ENCODE measurements at regions not wholly inside any gene's neighbourhood (a gene's known extent, or its start where the extent isn't known, plus 50 kb on each side); places are given as distances from the start of the nearest gene placed in this dataset.

DNA sequence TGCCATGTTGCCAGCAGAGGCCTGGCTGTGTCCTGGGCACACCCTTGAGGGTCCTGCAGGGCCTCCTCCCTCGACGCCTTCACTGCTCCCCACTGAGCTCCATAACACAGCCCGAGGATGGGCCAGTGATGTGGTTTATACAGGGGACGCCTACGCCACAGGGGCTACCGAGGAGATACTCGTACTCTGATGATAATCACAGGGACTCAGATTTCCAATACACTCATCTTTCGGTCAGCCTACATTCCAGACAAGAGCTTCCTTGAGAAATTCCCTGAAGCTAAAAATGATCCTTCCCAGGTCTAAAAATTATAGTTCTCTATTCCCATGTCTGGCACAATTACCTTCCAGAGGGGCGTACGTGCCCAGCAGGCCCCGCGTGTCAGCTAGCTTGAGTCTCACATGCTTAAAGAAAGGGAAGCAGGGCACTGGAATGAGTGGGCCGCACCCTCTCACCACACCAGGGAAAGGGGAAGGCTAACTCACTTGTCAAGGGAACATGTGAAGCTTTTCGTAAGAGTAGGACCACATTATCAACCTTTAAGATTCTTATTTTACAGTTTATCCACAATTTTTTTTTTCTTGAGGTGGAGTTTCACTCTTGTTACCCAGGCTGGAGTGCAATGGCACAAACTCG lies 159.5 kb upstream of the NDUFV2 start:
- no peak for DNase-seq

DNA sequence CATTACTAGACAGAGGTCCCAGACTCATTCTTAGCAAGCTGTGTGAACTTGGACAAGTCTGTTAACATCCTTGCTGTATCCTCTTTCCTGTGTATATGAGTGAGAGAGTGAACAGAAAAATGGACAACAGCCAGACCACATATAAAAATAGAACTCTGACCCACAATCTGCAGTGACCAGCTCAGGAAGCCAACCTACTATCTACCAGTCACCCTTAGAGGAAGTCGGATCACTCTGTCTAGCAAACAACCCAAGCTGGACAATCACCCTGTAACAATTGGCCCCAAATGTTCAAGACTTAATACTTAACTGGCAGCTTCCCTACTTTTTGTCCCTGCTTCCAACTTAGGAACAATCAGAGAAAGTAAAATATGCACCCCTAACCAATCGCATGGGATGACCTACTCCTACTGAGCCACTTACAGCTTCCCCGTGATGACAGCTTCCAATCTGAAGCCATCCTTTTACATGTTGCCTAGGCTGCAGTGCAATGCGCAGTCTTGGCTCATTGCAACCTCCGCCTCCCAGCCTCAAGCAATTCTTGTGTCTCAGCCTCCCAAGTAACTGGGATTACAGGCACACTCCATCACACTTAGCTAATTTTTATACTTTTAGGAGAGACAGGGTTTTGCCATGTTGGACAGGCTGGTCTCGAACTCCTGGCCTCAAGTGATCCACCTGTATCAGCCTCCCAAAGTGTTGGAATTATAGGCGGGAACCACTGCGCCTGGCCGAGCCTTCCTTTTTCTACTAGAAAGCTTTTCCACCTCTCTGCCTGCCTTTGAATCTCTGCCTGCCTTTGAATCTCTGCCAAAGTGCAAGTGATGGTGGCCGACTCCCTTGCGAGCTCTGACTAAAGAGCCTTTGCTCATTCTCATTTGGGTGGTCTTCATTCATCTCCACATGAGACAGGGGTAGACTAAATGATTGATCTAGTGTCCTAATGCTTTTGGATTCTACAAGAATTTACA lies 158.3 kb upstream of the NDUFV2 start:
- no peak for DNase-seq

DNA sequence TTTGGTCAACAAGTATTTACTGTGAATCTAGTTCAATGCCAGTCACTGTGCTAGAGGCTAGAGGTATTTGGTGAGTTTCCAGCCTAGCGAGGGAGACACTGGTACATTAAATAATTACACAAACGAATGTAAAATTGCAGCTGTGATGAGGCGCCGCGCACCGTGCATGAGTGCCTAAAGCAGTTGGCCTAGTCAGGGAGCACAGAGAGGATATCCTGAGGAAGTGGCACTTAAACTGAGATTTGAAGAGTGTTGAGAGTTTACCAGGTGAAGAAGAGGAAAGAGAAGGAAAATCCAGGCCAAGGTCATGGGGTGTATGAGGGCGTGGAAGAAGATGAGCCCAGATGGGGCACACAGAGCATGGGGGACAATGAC lies 157.6 kb upstream of the NDUFV2 start:
- no peak for DNase-seq

DNA sequence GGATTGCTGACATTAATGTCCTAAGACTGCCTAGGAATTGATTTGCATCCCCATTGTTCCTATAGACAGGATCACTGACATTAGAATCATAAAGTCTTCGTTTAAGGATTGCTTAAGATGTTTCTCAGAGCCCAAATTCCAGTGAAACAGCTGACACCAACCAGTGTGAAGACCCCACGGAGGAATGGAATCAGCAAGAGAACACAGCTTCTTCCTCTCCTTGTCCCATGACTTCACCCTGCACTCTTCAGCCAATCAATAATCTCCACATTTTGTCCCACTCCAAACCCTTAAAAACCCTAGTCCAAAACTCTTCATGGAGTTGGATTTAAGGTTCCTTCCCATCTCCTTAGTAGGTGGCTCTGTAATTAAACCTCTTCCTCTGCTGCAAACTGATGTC lies 157.0 kb upstream of the NDUFV2 start:
- no peak for DNase-seq

DNA sequence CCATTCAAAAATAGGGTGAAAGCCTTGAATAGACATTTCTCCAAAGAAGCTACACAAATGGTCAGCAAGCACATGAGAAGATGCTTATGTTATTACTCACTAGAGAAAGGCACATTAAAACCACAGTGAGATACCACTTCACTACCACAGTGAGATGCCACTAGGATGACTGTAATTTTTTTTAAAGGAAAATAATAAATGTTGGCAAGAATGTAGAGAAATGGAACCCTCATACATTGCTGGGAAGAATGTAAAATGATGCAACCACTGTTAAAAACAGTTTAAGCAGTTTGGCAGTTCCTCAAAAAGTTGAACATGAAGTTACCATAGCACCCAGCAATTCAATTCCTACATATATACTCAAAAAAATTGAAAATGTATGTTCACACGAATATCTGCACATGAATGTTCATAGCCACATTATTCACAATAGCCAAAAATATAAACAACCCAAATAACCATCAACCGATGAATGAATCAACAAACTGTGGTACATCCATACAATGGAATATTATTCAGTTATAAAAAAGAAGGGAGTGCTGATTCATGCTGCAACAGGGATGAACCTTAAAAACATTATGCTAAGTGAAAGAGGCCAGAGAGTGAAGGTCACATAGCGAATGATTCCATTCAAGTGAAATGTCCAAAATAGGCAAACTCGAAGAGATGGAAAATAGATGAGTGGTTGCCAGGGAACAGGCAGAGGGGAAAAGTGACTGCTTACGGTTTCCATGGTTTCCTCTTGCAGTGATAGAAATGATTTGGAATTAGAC lies 156.2 kb upstream of the NDUFV2 start:
- no peak for DNase-seq

DNA sequence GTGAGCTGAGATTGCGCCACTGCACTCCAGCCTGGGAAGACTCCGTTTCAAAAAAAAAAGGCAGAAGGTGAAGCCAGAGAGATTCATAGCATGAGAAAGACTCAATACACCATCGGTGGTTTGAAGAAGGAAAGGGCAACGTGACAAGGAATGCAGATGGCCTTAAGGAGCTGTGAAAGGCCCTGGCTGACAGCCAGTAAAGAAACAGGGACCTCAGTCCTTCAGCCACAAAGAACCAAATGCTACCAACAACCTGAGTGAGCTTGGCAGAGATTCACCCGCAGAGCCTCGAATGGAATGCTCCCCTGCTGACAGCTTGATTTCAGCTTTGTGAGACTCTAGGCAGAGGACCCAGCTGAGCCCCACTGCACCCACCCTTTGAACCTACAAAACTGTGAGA lies 154.9 kb upstream of the NDUFV2 start:
- no peak for DNase-seq

DNA sequence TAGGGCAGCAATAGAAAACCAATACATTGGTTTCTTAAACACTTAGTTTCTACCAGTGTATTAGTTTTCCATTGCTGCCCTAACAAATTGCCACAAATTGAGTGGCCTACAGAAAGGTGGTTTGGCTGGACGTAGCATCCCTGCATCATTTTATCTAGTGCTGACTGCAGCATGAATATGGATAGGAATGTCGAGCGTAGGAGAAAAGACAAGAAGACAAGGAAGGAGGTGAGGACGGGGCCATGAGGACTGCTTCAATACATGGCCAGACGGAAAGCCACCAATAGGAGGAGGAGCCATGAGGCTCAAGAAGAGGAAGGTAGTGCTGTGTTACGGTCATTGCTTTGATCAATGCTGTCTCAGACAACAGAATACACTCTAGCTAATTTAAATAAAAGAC lies 154.5 kb upstream of the NDUFV2 start:
- no peak for DNase-seq

DNA sequence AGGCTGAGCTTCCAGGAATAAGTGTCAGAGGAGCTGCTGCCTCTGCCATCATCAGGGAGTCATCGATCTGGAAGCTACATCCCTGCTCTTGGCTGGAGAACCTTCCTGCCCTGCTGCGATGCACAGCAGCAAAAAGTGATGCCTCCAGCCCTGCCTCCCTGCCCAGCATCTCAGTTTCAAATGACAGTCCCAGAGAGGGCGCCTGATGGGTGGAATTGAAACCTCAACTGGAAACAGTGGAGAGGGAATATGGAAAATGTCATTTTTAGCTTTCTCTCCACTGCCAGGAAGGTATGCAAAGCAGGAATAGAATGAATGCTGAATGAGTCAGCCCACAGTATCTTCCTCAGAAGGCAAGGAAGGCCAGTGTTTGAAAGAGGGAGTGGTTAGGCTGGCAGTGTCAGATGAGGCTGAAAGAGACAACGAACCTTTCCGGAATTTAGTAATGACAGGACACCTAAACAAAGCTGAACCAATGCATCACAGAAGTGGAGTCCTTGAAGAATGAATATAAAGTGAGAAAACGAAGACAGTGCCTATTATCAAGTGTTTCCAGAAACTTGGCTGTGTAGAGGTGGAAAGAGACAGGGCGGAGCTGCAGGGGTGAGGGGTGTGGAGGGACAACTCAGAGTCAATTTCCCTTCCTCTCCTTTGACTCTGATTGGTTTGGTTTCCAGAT lies 153.9 kb upstream of the NDUFV2 start:
- peak in 4 of 58 donors; percentile 9 to 38 (median 22) for DNase-seq

DNA sequence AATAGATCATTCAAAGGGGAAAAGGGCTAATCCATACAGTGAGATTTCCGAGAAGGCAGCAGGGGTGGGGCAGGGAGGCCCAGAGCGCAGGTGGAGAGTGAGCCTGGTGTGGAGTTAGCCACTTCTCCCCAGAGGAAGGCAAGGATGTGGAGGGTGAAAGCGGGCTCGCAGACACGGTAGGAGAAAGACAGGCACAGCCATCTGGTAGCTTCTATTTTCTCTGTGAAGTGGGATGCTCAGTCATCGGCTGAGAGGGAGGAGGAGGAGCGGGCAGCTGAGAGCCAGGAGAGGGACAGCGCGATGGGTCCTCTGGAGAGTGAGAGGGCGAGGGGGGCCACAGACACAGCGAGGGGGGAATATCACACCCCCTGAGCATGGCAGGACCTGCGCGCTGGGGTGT lies 153.3 kb upstream of the NDUFV2 start:
- peak in 30 of 58 donors; percentile 6 to 69 (median 30) for DNase-seq

DNA sequence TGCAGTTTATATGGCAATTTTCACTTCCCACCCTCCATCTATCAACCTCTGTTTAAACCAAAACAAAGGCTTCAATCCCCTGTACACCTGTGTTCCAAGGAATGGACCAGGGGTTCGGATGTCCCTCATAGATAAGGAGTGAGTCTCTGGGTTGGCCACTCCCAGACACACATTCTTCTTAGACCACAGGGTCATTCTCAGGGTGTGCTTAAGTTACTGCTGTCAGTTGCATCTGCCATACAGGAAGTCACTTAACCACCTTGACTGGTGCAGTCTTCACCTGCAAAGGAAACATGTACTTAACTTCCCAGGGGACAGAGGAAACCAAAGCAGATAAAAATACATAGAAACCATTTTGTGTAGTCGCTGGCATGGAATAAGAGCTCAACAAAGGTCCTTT lies 151.0 kb upstream of the NDUFV2 start:
- no peak for DNase-seq

DNA sequence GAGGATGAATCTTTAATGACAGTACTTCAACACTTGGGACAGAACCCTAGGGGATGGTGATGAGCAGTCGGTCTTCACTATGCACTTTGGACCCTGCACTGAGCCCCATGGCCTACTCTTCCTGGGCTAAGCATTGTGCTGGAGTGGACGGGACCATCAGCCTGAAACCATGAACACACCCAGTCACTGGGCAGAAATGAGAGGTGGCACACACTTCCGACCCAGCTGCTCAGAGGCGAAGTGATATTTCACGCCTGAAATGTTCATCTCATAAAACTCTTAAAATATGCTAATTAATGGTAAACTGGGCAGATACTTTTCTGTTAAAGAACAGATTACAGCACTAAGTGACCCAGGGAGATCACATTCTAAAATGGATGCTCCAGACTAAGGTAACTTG lies 150.3 kb upstream of the NDUFV2 start:
- no peak for DNase-seq

DNA sequence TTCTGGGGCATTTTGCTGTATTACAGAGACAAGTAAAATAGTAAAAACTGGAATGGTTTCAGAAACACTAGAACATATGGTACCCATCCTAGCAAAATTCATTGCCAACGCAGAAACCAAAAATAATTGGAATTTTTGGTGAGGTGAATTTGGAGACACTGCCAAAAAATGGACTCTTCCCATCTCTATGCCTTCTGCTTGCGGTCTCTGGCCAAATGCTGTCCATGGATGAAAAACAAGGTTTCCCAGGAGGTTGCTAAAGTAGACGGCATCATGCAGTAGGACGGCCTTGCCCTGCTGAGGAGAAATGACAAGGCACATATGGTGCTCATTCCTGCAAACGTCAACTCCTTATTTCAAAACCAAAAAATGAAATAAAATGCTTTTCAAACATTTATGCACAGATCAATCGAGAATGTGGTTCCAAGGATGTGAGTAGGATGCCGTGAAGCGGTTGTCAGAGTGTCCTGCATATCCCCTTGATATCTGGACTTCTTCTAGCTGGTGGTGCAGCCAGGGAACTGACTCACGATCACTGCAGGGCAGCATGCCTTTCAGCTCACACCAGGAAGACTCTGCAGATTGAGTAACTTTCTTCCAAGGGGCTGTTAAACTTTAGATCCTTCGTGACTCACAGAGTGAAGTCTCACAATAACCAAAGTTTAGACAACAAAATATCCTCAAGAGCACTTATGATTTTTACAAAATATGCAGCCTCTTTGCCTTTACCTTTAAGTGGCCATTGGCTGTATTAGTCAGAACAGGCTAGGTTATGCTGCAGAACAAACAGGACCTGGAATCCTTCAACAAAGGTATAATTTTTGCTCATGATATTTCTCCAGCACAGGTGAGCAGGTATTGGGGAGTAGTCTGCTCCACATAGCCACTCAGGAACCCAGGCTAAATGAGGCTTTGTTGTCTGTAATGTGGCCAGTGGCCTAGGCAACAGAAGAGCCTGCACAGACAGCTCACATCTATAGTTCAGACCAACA lies 149.4 kb upstream of the NDUFV2 start:
- peak in 10 of 58 donors; percentile 4 to 44 (median 18) for DNase-seq

DNA sequence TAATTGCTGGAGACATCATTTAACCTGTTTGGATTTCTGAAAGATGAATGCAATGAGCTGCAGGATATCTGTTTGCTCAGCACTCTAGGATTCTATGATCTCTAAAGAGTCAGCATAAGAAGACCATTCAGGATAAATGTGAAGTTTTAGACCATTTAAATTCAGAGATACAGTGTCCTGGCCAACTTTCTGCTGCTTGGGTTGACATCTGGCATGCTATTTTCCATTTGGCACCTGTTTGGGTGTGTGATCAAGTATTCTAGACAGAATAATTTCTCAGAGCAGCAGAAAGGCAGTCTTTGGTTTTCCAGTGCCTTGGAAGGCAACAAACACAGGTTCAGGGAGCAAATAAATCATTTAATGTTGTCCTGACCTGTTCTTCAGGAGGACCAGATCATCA lies 144.8 kb upstream of the NDUFV2 start:
- peak in 2 of 58 donors; percentile 14 to 24 for DNase-seq

DNA sequence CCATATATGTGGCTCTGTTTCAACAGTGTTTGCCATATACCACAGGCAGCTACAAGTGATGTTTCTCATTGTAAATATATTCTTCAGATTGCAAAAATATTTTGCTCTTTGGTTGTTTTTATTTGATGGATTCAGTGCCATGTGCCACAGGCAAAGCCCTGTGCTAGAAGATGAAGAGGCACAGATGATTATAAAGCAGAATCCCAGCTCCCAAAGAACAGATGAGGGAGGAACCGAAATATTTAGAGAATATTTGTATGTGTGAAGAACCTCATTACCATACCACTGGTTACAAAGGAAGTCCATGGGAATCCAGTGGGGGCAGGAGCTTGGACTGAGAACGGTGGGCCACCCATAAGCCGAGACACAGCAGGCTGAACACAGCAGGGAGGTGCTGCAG lies 143.8 kb upstream of the NDUFV2 start:
- DNase-seq: no peak

DNA sequence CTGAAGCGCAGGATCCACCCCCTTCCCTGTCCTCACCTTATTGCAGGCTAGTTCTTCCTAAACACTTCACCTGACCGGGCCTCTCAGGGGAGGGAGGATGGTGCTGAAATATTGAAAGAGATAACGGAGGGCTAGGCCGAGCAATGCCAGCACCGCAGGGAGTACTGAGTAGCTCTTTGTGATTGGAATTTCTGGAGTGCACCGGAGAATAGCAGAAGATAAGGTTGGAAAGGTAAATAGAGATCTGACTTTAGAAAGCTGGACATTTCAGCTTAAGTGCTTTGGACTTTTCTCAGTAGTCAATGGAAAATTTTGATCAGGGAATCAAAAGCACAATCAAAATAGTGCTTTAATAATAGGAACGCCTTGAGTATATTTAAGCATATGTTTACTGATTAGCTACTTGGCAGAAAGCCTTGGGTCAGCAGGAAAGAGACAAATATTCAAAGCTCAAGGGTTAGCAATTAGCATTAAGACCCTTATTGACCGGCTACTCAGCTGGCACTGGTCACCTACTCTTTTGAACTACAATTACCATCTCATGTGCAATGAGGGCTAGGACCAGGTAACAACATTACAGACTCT lies 142.9 kb upstream of the NDUFV2 start:
- no peak for DNase-seq

DNA sequence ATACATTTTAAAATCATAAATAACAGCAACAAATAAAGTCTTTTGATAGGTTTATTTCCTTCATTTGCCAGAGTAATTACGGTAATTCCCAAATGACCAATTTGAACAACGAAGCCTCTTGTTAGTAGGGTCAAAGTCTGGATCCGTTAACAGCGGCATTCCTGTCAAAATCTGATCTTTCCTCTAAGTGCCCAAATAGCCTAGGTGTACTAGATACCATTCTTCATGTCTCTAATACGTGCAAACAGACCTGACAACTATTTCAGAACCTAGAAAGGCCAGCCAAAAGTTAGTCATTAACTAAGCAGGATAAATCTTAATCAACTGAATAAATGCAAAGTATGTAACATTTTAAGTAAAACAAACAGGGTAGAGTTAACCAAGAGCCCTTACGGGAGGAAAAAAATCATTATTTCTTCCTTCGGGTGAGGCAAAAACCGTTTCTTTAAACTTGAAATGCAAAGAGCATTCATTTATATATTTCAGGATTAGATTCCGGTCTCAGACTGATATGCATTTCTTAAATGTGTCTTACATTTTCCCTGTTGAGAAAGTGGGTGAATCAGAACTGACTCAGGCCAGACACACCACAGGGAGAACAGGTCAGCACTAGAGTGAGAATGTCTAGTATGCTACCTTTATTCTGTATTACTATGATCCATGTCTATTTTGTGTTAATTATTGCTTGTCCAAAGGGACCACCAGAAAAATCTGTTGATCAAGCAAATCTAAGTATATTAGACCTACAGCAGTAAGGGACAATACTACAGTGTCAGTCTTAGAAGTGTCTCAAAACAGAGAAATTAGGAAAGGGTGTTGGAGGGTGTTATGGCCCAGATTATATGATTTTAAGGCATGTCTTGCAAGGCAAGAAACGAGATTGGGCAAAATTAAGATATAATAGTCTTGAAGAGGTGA lies 141.5 kb upstream of the NDUFV2 start:
- no peak for DNase-seq

DNA sequence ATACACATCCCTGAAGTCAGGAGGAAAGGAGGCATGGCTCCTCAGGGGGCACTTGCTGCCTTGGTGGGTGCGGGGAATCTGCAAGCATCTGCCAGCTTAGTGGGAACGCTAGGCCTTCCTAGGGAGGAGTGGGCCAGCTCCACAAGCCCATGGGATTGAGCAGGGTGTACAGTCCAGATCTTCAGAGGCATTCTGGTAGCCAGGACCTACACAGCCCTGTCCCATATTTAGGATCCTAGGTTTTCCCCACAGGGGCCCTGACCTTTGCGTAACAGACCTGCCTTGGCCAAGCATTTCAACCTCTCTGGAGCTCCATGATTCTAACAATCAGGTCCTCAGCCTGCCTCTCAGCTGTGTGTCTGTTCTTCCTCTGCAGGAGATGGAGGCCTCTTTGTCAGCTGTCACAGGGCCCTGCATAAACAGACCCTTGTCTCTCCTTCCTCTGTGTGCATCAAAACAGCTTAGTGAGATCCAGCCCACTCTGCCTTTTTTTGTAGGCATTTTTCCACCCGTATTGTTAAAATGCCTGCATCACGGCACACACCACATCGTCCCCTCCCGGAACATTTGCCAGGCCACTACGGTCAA lies 140.2 kb upstream of the NDUFV2 start:
- no peak for DNase-seq
